ENCODE measurements at regions not wholly inside any gene's neighbourhood (a gene's known extent, or its start where the extent isn't known, plus 50 kb on each side); places are given as distances from the start of the nearest gene placed in this dataset.
A peak's percentile ranks its signal among the peaks of the same experiment; 100 is the strongest.
"Not testable (repeated sequence)": the region's sequence is repeated elsewhere in the genome, so short reads cannot be mapped to it uniquely, and the experiment has no call there.

DNA sequence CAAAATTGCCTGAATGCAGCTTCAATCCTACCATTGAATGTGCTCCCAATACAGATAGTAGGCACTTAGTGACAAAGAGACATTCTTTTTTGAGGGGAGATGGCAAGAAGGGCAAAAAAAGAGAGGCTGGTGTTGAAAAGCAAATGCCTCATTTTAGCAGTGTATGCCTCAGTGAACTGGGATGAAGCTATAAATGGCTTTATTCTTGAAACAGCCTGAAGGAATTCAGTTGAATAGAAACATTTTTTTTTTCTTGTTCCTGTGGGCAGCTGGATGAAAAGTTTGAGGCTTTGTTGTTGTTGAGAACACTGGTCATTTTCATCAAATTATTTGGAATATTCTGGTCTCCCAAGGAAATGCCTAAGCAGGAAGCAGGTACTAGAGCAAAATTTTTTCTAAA, 228.9 kb downstream of the RNF144A start:
- no peak for DNase-seq

DNA sequence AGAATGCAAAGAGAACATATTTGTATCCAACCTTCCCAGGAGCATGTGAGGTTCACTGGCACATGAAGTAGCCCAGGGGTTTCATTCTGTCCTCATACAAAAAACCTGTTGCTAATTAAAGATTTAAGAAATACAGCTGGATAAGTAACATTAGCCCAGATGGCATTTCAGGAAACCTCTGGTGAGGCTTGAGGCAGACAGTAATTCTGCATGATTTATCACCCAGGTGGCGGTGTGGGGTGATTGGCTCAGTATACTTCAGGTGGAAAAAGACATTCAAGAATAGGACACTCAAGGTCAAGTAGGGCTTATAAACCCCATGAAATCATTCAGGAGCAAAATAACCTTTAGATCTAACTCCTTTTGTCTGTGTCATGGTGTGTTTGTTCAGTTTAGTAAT, 237.4 kb downstream of the RNF144A start:
- no peak for DNase-seq

DNA sequence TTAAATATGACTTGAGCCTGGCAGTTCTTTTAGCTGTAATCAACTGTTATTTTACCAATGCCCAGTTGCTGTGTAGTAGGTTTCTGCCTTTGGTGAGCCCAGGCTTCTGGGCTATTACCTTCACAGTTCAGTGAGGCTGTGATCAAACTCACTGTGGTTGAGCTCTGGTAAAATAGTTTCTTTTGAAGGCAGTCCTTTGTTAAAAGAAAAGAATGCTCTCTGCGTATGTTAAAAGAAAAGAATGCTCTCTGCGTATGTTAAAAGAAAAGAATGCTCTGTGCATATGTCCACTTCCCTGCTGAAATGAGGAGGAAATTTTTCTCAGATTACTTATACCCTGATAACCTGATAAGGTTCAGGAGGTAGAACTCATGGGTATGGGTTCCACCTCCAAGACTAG, 244.3 kb downstream of the RNF144A start:
- DNase-seq = no peak

DNA sequence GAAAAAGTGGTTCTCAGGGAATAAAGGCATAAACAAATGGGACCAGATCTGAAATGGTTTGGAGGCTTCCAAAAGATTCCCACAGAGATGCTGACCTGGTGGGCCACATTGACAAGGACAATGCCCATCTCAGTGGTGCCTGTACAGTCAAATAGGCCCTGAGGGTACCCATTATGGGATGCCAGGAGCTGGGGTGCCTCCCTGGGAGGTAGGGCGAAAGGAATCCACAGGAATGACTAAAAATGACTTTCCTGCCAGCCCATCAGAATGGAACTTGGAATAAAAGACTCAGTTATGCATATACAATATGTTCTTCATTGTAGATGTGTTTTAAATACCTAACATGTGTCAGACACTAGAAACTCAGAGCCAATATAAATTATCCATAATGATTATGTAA, 248.5 kb downstream of the RNF144A start:
- DNase-seq = no peak

- DNase-seq = no peak
Measured at GRCh38 chr2:7167801-7168411, 250.7 kb downstream of the RNF144A start.

- DNase-seq = no peak
Measured at GRCh38 chr2:7169593-7169992, 252.4 kb downstream of the RNF144A start.

DNA sequence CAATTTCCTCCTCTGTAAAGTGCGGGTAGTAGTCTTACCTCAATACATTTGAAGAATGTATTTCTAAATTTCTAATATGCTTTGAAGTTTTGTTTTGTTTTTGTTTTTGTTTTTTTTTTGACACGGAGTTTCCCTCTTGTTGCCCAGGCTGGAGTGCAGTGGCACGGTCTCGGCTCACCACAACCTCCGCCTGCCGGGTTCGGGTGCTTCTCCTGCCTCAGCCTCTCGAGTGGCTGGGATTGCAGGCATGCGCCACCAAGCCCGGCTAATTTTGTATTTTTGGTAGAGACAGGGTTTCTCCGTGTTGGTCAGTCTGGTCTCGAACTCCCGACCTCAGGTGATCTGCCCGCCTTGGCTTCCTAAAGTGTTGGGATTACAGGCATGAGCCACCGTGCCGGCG, 261.8 kb downstream of the RNF144A start:
- not testable (repeated sequence) for DNase-seq

GRCh38 chr2:7180638-7181370, 263.6 kb downstream of the RNF144A start:
- DNase-seq = no peak

DNA sequence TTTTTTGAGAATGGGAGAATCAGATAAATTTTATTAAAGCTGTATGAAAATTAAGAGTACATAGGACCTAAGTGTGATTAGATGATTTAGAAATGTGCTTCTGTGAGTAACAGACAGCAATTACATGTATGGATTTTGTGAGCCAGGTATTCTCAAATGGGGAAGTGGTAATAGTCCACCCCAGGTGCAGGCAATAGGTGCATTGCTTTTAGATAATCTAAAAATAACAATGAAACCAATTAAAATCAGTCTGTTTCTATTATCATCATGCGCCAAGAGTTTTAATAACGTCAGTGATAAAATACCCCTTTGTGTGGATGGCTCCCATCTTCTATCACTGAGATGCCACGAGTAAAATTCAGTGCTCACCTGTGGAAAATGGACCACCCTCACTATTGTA, 265.3 kb downstream of the RNF144A start:
- no peak for DNase-seq

DNA sequence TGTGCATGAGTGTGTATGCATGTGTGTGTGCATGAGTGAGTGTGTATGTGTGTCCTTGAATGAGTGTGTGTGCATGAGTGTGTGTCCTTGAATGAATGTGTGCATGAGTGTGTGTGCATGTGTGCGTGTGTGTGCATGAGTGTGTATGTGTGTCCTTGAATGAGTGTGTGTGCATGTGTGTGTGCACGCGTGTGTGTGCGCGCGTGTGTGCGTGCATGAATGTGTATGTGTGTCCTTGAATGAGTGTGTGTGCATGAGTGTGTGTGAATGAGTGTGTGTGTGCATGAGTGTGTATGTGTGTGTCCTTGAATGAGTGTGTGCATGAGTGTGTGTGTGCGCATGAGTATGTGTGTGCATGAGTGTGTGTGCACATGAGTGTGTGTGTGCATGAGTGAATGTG, 271.9 kb downstream of the RNF144A start:
- DNase-seq = no peak

- no peak for DNase-seq
Measured at GRCh38 chr2:7190587-7191324, 273.5 kb downstream of the RNF144A start.

DNA sequence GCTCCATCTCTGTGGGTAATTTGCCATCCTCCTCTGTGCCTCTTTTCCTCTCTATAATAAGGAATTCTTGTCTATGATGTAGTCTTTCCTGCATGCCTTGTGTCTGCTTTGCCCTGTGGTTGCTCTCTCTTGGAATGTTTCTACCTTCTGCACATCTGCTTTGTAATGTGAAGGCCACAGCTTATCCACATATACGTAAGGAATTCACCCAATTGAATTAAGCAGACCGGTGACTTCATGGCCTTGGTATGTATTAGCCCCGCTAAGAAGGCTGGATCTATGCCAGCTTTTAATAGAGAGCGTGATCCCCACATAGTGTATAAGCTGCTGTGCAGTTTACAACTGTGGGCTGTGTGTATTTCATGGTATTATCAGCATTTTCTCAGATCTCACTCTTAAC, 274.7 kb downstream of the RNF144A start:
- DNase-seq = no peak

DNA sequence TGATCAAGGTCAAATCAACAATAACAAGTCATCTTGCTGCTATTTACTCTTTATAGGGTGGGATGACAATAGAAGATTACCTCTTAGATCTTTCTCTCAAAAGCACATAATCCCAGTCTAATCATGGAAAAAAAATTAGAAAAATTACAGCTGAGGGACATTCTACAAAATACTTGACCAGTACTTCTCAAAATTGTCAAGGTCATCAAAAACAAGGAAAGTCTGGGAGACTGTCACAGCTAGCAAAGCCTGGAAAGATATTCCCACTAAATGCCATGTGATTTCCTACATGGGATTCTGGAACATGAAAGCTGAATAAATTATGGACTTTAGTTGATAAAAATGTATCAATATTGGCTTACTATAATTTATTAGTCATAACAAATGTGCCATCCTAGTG, 276.2 kb downstream of the RNF144A start:
- no peak for DNase-seq

DNA sequence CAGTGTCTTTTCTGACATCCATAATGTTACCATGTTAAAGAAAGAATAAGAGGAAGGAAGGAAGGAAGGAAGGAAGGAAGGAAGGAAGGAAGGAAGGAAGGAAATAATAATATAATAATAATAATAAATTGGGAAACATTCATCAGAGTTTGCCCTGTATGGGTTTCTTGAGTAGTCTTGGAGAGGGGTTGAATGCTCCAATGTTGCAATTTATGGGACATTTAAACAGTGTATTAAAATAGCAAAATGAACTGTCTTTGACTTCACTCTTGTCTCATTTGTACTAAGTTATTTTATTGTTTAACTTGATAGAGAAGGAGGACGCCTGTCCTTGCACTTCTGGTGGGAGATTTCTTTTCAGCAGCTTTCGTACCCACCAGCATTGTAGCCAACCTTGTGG, 277.7 kb downstream of the RNF144A start:
- DNase-seq = no peak

- DNase-seq = no peak
Measured at GRCh38 chr2:7196883-7197282, 279.7 kb downstream of the RNF144A start.

DNA sequence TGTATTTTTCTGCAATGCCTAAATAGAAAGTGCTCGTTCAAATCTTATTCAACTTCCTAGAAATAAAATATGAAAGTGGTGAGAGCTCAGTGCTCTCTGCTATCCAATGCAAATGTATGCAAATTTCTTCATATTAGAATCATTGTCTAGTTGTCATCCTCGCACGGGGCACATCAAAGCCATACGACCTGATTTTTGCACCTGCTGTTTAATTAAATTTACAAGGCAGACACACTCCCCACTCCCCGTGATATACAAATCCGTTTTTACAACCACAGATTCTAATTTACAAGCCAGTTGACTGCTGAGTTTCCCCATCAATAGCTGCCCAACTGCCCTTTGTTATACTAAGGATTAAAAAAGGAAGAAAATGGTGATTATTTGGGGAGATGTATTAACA, 284.6 kb downstream of the RNF144A start:
- DNase-seq = no peak

- DNase-seq = peak; percentile 57
Measured at GRCh38 chr2:7203056-7203467, 285.9 kb downstream of the RNF144A start.

DNA sequence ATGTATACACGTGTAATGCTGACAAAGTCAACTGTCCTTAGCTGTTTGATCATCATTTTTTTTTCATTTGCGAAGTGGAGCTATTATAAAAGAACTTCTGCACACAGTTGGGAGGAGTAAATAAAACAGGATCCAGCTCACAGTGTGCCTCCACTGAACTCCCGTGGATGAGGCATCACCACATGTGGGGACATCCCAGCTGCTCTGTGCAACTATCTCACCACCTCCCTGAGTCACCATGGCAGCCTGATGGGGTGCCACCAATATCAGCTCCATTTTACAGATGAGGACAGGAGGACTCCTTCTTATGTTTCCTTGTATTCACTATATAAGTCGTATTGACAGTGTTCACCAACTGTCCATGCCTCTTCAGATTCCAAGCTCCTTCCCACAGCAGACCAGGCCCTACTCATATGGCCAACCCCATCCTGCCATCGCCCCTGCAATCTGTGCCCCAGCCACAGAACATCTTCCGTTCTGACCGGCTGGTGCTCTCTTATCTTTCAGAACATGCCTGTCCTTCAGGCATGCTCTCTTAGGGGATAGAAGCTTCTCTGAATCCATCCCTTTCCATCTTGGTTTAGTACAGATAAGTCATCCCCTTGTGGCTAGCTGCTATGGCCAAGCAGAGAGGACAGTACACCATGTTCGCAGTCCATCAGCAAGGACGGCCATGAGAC, 288.1 kb downstream of the RNF144A start:
- no peak for DNase-seq

DNA sequence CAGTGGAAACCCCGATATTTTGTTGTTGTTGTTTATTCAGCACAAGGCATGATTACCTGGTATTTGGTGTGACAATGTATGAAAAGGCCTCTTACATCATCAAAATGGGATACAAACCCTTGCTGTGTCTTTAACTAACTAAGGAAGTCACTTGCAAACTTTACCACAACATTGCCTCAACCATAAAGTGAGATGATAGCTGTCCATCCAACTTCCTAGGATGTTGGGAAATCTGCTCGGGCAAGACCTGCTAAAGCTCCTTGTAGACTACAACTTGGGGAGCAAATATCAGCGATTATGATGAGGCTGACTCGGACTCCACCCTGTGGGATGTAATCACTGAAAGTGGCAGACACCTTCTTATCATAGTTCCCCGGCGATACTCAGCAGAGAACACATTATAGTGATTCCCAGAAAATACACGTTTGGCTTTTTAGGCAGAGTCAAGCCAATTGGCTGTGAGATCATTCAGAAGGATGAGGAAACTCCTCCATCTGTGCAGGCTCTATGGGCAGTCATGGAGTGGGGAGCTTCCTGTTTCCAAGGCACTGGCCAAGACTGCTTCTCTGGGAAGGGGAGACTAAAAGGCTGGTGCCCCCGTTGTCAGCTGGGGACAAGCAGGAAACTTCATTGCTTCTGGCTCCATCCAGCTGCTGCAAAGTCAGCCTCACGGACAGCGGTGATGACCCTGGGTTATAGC, 289.0 kb downstream of the RNF144A start:
- DNase-seq = no peak

- no peak for DNase-seq
Measured at GRCh38 chr2:7207631-7208030, 290.4 kb downstream of the RNF144A start.

- DNase-seq = no peak
Measured at GRCh38 chr2:7209757-7210555, 292.7 kb downstream of the RNF144A start.

DNA sequence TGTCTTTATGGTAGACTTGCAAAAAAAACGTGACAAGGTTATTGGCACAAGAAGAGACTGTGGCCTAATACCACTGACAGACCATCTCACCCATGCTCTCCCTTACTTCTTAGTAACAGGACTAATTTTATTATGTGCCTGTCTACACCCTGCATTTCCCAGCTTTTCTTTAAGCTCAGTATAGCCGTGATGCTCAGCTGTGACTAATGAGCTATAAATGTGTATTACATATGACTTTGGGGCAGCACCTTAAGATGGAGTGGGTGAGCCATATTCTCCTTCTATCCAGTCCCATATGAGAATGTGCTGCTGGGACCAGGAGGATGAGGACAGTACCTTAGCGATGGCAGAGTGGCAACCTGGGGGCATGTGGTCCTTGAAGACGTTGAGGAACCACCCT, 293.5 kb downstream of the RNF144A start:
- DNase-seq = no peak
